GM23338 (cell line): ENCODE measurements at regions not wholly inside any gene's neighbourhood (a gene's known extent, or its start where the extent isn't known, plus 50 kb on each side); places are given as distances from the start of the nearest gene placed in this dataset.

ENCODE experiments used
- CREB1 ChIP-seq: fragments of 250-450 bp; sonication (Bioruptor Pico); IDR thresholded peaks from 2 replicates; pipeline ENCODE4 v1.5.0; 2020; ENCODE audit warnings: low read depth, mild to moderate bottlenecking, moderate library complexity
- CTCF ChIP-seq, 2 experiments: fragments of 200-600 bp in 1 of 2; sonication (generic) in 1 of 2; conservative IDR thresholded peaks; 2 replicates each; pipeline versions ENCODE4 v1.5.1 to v1.6.1; 2016 to 2017; ENCODE audit warnings: antibody characterized with exemption in 2 of 2, low read depth in 2 of 2, mild to moderate bottlenecking in 2 of 2, moderate library complexity in 1 of 2
- NANOG ChIP-seq: IDR thresholded peaks from 2 replicates; pipeline ENCODE4 v1.6.1; 2016; ENCODE audit warnings: antibody characterized with exemption, borderline replicate concordance
- REST ChIP-seq: IDR thresholded peaks from one replicate; pipeline ENCODE4 v1.6.1; 2018; ENCODE audit warnings: antibody characterized with exemption; ENCODE audit not compliant: unreplicated experiment
- ZNF114 ChIP-seq: fragments of 250-450 bp; sonication (Bioruptor Pico); IDR thresholded peaks from 2 replicates; pipeline ENCODE4 v1.5.0; 2020; ENCODE audit warnings: mild to moderate bottlenecking, moderate library complexity

GRCh38 chr10:7491230-7491629 is 80.4 kb upstream of the SFMBT2 start:
- TF ChIP-seq CTCF (conservative IDR thresholded peaks at IDR 0.05; ENCODE audit: low read depth in 2 of 2) (no peak), CREB1 (CRISPR knock-in tag) (no peak), ZNF114 (no peak), REST (no peak), NANOG (no peak)
